MM.1S (cell line): ENCODE measurements at regions not wholly inside any gene's neighbourhood (a gene's known extent, or its start where the extent isn't known, plus 50 kb on each side); places are given as distances from the start of the nearest gene placed in this dataset.

Experiments
- EZH2 ChIP-seq: fragments of 300-600 bp; sonication (generic); optimal IDR thresholded peaks from 2 replicates; pipeline ENCODE3; 2017; ENCODE audit warnings: low read depth, mild to moderate bottlenecking, antibody characterized with exemption, low read length, mixed read lengths
- EZH2phosphoT487 ChIP-seq: fragments of 300-600 bp; sonication (generic); IDR thresholded peaks from 2 replicates; pipeline ENCODE4 v1.6.1; 2018; ENCODE audit warnings: antibody characterized with exemption, low read length
- TF ChIP-seq, protein P1 (sequence below): fragments of 300-600 bp; sonication (generic); IDR thresholded peaks from 2 replicates; pipeline ENCODE4 v1.5.1; 2016; ENCODE audit warnings: antibody characterized with exemption, low read length, mixed read lengths

DNA sequence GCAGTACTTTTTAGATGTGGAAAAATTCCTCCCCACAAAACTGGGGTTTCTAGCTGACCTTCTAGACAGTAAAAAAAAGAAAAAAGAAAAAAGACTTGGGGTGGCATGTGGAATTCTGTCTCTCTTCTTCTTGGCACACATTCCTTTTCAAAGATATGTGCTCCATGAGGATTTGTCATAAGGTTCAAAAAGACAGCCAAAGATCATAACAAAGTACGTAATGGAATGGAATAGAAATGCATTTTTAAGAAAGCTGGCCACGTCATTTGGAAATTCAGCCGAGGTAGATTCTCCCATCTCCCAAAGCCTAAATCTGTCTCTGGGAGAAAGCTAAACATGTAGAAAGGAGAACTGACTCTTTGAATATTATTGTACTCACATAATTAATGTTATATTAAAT, 381.3 kb upstream of the NFE2L3 start:
- TF ChIP-seq, protein P1, sequence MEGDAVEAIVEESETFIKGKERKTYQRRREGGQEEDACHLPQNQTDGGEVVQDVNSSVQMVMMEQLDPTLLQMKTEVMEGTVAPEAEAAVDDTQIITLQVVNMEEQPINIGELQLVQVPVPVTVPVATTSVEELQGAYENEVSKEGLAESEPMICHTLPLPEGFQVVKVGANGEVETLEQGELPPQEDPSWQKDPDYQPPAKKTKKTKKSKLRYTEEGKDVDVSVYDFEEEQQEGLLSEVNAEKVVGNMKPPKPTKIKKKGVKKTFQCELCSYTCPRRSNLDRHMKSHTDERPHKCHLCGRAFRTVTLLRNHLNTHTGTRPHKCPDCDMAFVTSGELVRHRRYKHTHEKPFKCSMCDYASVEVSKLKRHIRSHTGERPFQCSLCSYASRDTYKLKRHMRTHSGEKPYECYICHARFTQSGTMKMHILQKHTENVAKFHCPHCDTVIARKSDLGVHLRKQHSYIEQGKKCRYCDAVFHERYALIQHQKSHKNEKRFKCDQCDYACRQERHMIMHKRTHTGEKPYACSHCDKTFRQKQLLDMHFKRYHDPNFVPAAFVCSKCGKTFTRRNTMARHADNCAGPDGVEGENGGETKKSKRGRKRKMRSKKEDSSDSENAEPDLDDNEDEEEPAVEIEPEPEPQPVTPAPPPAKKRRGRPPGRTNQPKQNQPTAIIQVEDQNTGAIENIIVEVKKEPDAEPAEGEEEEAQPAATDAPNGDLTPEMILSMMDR = no peak
- no peak for TF ChIP-seq EZH2
- no peak for TF ChIP-seq EZH2phosphoT487
